ENCODE measurements at regions not wholly inside any gene's neighbourhood (a gene's known extent, or its start where the extent isn't known, plus 50 kb on each side); places are given as distances from the start of the nearest gene placed in this dataset.

GRCh38 chr4:81621490-81621889 lies 149.8 kb upstream of the RASGEF1B start:
- TF ChIP-seq POLR2A (IDR thresholded peaks at IDR 0.05) (no peak), CTCF (IDR thresholded peaks at IDR 0.05) (no peak)
